Activated CD8-positive, alpha-beta T cell treated with anti-CD3 and anti-CD28 coated beads for 36 hours (primary cell): ENCODE measurements at regions not wholly inside any gene's neighbourhood (a gene's known extent, or its start where the extent isn't known, plus 50 kb on each side); places are given as distances from the start of the nearest gene placed in this dataset.

Source experiments
- ATAC-seq: fragments of 200-7000 bp; cut with Tn5 transposase; one replicate; pipeline ENCODE4 v1.10.0; 2021; ENCODE audit warnings: mild to moderate bottlenecking, moderate library complexity
- CTCF ChIA-PET: fragments of 350-600 bp; sonication (Branson Sonifier 250); formaldehyde crosslinking; loops from one replicate; lab custom pipeline; 2021; ENCODE audit warnings: antibody characterized with exemption; lab: Charles Lee
- POLR2A ChIA-PET: fragments of 350-600 bp; sonication (Branson Sonifier 250); formaldehyde crosslinking; loops from one replicate; lab custom pipeline; 2021; ENCODE audit warnings: antibody characterized with exemption; lab: Charles Lee
- DNase-seq: peaks from one replicate; pipeline ENCODE4 v3.0.0-alpha.2; 2020
- H3K27ac Mint-ChIP-seq: one replicate; pipeline ENCODE4 v1.8.0; 2021; ENCODE audit warnings: mild to moderate bottlenecking, mixed read lengths
- H3K27me3 Mint-ChIP-seq: one replicate; pipeline ENCODE4 v1.8.0; 2021; ENCODE audit warnings: mixed read lengths
- H3K36me3 Mint-ChIP-seq: one replicate; pipeline ENCODE4 v1.8.0; 2021; ENCODE audit warnings: low read depth, mixed read lengths
- H3K4me1 Mint-ChIP-seq: one replicate; pipeline ENCODE4 v1.8.0; 2021; ENCODE audit warnings: low read depth, mixed read lengths
- H3K4me3 Mint-ChIP-seq: one replicate; pipeline ENCODE4 v1.8.0; 2021; ENCODE audit warnings: mild to moderate bottlenecking, moderate library complexity, mixed read lengths
- H3K9me3 Mint-ChIP-seq: one replicate; pipeline ENCODE4 v1.8.0; 2021; ENCODE audit warnings: mixed read lengths
- intact Hi-C: fragments of 100-400 bp; cut with micrococcal nuclease; formaldehyde crosslinking; loops from one replicate; pipeline ENCODE4 v1.10.0; 2022
- TF ChIP-seq, protein P1 (sequence below): fragments of 200-600 bp; IDR thresholded peaks from one replicate; pipeline ENCODE4 v1.8.0; 2022; ENCODE audit warnings: antibody characterized with exemption, mild to moderate bottlenecking

DNA sequence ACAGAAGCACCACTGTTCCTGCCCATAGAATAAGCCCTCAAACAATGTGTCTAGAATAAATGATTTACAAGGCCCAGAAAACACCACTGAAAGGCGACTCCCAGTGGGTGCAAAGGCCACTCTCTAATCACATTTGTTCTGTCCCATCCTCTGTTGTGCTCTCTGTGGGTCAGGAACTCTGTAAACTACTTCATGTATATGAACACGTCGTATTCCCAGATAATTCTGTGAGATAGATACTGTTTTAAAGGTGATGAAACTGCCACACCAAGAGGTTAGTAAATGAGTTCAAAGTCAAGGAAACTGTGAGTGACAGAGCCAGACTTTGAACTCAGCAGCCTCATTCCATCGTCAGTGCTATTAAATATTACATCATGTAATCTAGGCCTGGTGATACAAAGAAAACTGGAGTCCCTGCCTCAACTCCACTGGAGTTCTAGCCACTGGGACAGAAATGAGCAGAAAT is 269.7 kb upstream of the DCC start:
- no peak for DNase-seq
- TF ChIP-seq, protein P1, sequence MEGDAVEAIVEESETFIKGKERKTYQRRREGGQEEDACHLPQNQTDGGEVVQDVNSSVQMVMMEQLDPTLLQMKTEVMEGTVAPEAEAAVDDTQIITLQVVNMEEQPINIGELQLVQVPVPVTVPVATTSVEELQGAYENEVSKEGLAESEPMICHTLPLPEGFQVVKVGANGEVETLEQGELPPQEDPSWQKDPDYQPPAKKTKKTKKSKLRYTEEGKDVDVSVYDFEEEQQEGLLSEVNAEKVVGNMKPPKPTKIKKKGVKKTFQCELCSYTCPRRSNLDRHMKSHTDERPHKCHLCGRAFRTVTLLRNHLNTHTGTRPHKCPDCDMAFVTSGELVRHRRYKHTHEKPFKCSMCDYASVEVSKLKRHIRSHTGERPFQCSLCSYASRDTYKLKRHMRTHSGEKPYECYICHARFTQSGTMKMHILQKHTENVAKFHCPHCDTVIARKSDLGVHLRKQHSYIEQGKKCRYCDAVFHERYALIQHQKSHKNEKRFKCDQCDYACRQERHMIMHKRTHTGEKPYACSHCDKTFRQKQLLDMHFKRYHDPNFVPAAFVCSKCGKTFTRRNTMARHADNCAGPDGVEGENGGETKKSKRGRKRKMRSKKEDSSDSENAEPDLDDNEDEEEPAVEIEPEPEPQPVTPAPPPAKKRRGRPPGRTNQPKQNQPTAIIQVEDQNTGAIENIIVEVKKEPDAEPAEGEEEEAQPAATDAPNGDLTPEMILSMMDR: no peak
- no peaks in the 10 kb centered on the region for H3K4me1 Mint-ChIP-seq

DNA sequence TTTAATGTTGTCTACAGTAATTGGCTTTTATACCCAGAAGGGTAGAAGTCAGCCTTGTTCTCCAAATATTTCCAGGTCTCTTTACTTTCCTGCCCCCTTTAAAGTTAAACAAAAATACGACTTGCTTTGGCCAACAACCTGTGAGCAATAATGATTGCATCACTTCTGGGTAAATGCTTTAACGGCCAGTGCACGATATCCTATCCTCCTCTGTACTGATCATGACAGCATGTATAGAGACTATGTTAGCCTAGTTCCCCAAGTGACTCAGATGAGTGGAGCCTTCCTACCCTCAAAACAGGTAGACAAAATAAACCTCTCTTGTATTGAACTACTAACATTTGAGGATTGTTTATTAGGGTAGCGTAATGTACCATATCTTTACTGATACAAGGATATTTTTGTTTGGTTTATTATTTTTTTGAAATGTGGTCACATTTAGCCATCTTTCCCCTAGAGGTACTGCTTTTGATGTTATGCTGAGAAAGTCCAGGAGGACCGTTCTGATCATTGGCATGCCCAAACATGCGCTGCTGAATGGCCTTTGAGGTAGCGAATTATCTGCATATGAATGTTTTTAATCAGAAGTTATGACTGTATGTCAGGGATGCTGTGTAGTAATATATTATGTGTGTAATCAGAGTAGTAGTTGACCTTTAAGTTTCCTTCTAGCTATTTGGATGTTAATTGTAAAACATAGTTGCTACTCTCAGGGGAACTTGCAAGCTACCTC is 262.6 kb upstream of the DCC start:
- no peak overlapping the region for H3K27ac Mint-ChIP-seq
- intact Hi-C loops: no loop called here
- no peak overlapping the region for H3K4me3 Mint-ChIP-seq
- H3K36me3 Mint-ChIP-seq: no peaks in the 10 kb centered on the region
- H3K27me3 Mint-ChIP-seq: no peaks in the 10 kb centered on the region
- peaks cover 1% of the 10 kb centered on the region for H3K9me3 Mint-ChIP-seq
- TF ChIP-seq, protein P1: no peak
- POLR2A ChIA-PET: no interaction called here
- ATAC-seq (no peak), DNase-seq (no peak)
- H3K4me1 Mint-ChIP-seq: no peaks in the 10 kb centered on the region
- CTCF ChIA-PET: no interaction called here

More for the DNA sequence above, 269.7 kb upstream of the DCC start:
- no peak for ATAC-seq
- H3K36me3 Mint-ChIP-seq: no peaks in the 10 kb centered on the region
- no peak overlapping the region for H3K27ac Mint-ChIP-seq
- H3K4me3 Mint-ChIP-seq: no peak overlapping the region
- intact Hi-C loops: no loop called here
- H3K27me3 Mint-ChIP-seq: no peaks in the 10 kb centered on the region
- POLR2A ChIA-PET: no interaction called here
- peaks cover 12% of the 10 kb centered on the region for H3K9me3 Mint-ChIP-seq
- CTCF ChIA-PET: no interaction called here

DNA sequence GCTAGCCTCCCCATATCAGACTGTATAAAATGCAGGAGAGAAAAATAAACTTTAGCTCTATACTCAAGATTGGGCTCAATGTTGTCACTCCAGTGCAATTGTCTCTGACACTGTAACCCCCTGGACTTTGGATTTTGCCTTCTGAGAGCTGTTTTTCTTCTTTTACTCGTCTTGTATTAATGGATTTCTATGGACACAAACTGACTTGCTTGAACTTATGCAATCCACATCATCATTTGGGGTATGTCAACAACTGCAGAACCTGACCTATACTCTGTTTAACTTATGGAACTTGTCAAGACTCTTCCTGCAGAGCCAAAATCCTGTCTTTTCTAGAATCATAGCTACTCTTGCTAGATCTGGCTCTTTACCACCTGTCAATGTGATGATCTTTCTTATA is 257.8 kb upstream of the DCC start:
- Mint-ChIP-seq H3K4me1 (no peaks in the 10 kb centered on the region), H3K9me3 (no peaks in the 10 kb centered on the region), H3K27ac (no peak overlapping the region), H3K27me3 (no peaks in the 10 kb centered on the region), H3K4me3 (no peak overlapping the region), H3K36me3 (no peaks in the 10 kb centered on the region)
- DNase-seq: no peak
- ChIA-PET POLR2A (no interaction called here), CTCF (no interaction called here)
- intact Hi-C loops: no loop called here
- ATAC-seq: no peak
- TF ChIP-seq, protein P1: no peak

DNA sequence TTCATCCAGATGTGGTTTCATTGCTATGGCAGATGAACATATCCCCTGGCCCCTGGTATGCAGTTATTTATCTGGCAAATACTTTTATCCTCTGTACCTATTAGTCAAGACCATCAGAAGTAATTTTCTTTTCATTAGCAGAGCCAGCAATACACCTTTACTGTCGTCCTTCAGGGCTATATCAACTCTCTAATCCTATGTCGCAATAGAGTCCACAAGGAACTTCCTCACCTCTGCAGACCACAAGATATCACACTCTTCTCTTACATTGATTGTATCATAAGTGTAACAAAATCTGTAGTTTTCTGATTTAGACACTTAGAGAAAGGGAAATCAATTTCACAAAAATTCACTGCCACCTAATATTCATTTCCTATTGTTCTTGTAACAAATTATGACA is 252.9 kb upstream of the DCC start:
- TF ChIP-seq, protein P1: no peak
- no peaks in the 10 kb centered on the region for H3K4me1 Mint-ChIP-seq
- ChIA-PET CTCF (no interaction called here), POLR2A (no interaction called here)
- H3K9me3 Mint-ChIP-seq: no peaks in the 10 kb centered on the region
- ATAC-seq (no peak), DNase-seq (no peak)
- no peak overlapping the region for H3K4me3 Mint-ChIP-seq
- no peaks in the 10 kb centered on the region for H3K27me3 Mint-ChIP-seq
- no peak overlapping the region for H3K27ac Mint-ChIP-seq
- no peaks in the 10 kb centered on the region for H3K36me3 Mint-ChIP-seq
- intact Hi-C loops: no loop called here

DNA sequence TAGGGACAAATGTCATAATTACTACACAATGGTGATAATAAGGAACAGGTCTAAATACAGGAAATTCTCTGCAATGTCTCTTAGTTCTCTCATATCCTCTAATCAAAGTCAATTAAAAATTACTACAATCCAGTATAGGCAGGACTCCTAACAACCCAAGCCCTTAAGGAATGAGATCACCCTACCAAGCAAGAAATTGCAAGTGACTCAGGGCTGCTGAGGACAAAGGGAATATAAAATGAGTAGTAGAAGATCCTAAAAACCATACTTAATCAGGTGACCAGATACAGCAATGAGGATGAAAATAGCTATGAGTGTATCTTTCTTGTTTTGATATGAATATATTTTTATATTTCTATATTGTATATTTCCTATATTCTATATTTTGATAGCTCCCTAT is 250.0 kb upstream of the DCC start:
- ChIA-PET CTCF (no interaction called here), POLR2A (no interaction called here)
- TF ChIP-seq, protein P1: no peak
- Mint-ChIP-seq H3K4me3 (no peak overlapping the region), H3K27ac (no peak overlapping the region), H3K27me3 (no peaks in the 10 kb centered on the region), H3K4me1 (no peaks in the 10 kb centered on the region), H3K9me3 (no peaks in the 10 kb centered on the region), H3K36me3 (no peaks in the 10 kb centered on the region)
- no peak for DNase-seq
- ATAC-seq: no peak
- intact Hi-C loops: no loop called here
